ENCODE measurements at regions not wholly inside any gene's neighbourhood (a gene's known extent, or its start where the extent isn't known, plus 50 kb on each side); places are given as distances from the start of the nearest gene placed in this dataset.

GRCh38 chr12:91884230-91884629 is 261.4 kb downstream of the BTG1 start:
- TF ChIP-seq CTCF (IDR thresholded peaks at IDR 0.05) = no peak

DNA sequence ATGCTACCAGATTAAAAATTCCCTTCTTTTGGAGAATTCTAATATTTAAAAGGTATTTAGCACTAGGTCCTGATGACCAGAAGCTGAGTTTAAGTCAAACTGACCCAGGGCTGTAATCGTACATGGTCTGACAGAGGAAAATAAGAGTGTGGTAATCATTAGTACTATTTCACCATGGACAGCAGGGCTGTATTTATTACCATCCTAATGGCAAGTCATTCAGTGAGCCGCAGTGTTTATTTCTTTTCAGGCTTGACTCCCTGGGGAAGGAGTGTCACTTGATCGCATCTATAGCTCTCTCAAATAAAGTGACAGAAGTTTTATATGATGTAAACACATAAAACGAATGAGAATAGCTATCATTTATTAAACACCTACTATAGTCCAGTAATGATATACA is 261.8 kb downstream of the BTG1 start:
- TF ChIP-seq CTCF (IDR thresholded peaks at IDR 0.05) = no peak

DNA sequence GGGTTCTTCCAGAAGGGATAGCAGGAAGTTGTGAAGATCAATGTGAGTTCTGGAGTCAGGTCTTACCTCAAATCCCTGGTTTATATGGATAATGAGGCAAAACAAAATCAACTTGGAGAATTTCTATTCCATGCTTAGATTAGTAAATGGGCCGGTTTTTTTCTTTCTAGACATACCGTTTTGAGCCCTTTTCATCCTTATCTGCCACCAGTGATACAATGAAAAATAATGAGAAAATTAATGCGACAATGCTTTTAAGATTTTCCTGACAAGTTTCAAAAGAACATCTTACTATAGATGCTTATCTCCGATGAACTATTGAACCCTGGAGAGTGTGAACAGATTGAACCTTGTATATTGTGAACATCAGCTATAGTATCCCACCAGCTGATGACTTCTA is 262.7 kb downstream of the BTG1 start:
- TF ChIP-seq CTCF (IDR thresholded peaks at IDR 0.05) = no peak

GRCh38 chr12:91880528-91880927 is 265.1 kb downstream of the BTG1 start:
- no peak for TF ChIP-seq CTCF (IDR thresholded peaks at IDR 0.05)

GRCh38 chr12:91877456-91878235 is 268.0 kb downstream of the BTG1 start:
- no peak for TF ChIP-seq CTCF (IDR thresholded peaks at IDR 0.05)

DNA sequence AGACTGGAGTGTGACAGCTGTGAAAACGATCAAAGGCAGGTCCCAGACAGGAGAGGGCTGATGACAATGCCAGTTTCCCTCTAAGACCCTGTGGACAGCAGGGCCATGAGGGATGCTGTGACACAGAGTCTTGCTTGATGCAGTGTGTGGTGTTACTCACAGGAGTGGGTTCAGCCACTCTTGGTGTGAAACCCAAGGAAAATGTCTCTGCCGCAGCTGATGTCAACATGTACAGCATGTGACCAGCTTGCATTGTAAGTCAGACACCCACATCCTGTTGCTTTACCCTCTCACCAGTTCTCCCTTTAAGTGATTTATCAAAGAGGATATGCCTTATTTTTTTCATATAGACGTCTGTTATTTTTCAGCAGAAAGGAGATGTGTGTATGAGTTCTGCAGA is 268.6 kb downstream of the BTG1 start:
- TF ChIP-seq CTCF (IDR thresholded peaks at IDR 0.05) = no peak

- TF ChIP-seq CTCF (IDR thresholded peaks at IDR 0.05) = no peak
Observed at GRCh38 chr12:91874086-91874865, 271.4 kb downstream of the BTG1 start.
